ENCODE measurements at regions not wholly inside any gene's neighbourhood (a gene's known extent, or its start where the extent isn't known, plus 50 kb on each side); places are given as distances from the start of the nearest gene placed in this dataset.

GRCh38 chr5:171523781-171524180 lies 104.3 kb downstream of the FGF18 start:
- no peak for TF ChIP-seq CTCF (IDR thresholded peaks at IDR 0.05)
- Histone ChIP-seq H3K27ac (peak overlapping the region in 1 of 2 donors; percentile 53), H3K4me3 (no peak overlapping the region)
- no peak for DNase-seq (ENCODE audit: low spot score)

GRCh38 chr5:171524466-171524865 lies 105.0 kb downstream of the FGF18 start:
- TF ChIP-seq CTCF (IDR thresholded peaks at IDR 0.05): no peak
- H3K27ac ChIP-seq: peak overlapping the region; percentile 6 to 53
- no peak overlapping the region for H3K4me3 ChIP-seq
- no peak for DNase-seq (ENCODE audit: low spot score)

GRCh38 chr5:171525085-171525484 lies 105.6 kb downstream of the FGF18 start:
- Histone ChIP-seq H3K4me3 (no peak overlapping the region), H3K27ac (peak overlapping the region in 1 of 2 donors; percentile 48)
- TF ChIP-seq CTCF (IDR thresholded peaks at IDR 0.05): no peak
- no peak for DNase-seq (ENCODE audit: low spot score)

GRCh38 chr5:171528036-171528435 lies 108.6 kb downstream of the FGF18 start:
- H3K4me3 ChIP-seq: no peak overlapping the region
- TF ChIP-seq CTCF (IDR thresholded peaks at IDR 0.05): no peak
- H3K27ac ChIP-seq: no peak overlapping the region
- no peak for DNase-seq (ENCODE audit: low spot score)

GRCh38 chr5:171528865-171529614 lies 109.6 kb downstream of the FGF18 start:
- DNase-seq (ENCODE audit: low spot score): no peak
- no peak for TF ChIP-seq CTCF (IDR thresholded peaks at IDR 0.05)
- H3K27ac ChIP-seq: no peak overlapping the region
- H3K4me3 ChIP-seq: no peak overlapping the region

- no peak overlapping the region for H3K4me3 ChIP-seq
- no peak overlapping the region for H3K27ac ChIP-seq
- no peak for DNase-seq (ENCODE audit: low spot score)
- TF ChIP-seq CTCF (IDR thresholded peaks at IDR 0.05): no peak
Measured at GRCh38 chr5:171531638-171532037, 112.2 kb downstream of the FGF18 start.

- Histone ChIP-seq H3K27ac (no peak overlapping the region), H3K4me3 (no peak overlapping the region)
- no peak for TF ChIP-seq CTCF (IDR thresholded peaks at IDR 0.05)
- no peak for DNase-seq (ENCODE audit: low spot score)
Measured at GRCh38 chr5:171533153-171533552, 113.7 kb downstream of the FGF18 start.

All from coronary artery (tissue), 2 donors.